Activated CD4-positive, alpha-beta T cell treated with anti-CD3 and anti-CD28 coated beads, Interleukin-2, amount 50 U/mL, for 4 hours (primary cell): ENCODE measurements at regions not wholly inside any gene's neighbourhood (a gene's known extent, or its start where the extent isn't known, plus 50 kb on each side); places are given as distances from the start of the nearest gene placed in this dataset.

Source experiments
- DNase-seq, 2 experiments: peaks; one replicate each; pipeline ENCODE4 v3.0.0-alpha.2; 2020

DNA sequence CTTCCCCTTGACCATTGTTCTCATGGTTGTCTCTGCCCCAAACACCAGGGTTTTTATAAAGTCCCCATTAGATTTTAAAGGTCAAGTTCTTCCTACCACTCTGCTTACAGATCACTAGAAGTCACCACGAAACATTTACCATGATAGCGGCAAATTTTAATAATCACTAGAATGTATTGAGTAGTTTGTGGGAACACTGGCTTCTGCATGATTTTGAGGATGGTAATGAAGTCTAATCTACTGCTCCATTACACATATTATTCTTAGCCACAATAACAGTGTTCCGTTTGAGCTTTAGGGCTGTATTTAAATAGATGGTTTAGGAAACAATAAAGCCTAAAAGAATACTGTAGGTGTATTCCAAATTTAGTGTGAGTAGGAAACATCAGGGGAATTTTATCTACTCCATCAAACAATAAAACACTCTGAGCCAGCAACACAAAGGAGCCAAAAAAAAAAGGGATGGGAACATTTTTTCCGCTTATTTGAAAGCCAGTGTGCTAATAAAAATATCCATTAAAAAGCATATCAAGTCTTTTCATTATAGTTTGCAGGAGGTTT is 49.7 kb downstream of the KLF12 start:
- DNase-seq, result no peak

DNA sequence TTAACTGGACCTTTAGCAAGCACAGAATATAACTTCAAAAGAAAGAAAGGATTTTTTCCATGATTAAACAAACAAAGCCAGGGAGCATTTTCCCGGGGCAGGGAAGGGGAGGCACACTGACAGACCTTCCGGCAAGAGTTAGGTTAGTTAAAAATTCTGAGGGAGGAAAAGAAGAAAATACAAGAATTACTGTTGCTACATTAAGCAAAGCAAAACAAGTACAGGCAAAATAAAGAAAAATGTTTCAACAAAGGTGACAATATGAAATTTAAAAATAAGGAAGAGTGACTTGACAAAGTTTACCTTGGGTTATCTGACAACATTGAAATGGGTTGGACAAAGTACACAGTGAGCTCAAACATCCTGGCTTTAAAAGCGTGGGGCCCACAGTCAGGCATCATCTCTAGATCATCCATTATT is 51.5 kb downstream of the KLF12 start:
- DNase-seq, result no peak

DNA sequence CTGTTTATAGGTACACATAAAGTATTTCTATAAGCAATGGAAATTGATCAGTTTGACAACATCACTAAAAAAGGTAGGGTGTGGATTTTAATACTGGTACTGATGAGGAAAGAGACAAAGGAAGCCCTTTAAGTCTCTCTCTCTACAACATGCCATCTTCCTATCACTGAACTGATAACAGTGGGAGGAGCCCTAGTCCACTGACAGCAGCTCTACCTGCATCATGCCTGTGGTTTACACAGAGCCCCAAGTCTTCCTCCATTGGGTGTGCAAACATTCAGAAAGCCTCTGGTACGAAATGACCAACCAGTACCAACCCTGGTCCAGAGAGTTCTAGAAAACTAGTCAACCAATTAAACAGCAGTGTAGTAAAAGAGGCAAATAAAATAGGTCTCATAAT is 53.4 kb downstream of the KLF12 start:
- DNase-seq, result no peak

DNA sequence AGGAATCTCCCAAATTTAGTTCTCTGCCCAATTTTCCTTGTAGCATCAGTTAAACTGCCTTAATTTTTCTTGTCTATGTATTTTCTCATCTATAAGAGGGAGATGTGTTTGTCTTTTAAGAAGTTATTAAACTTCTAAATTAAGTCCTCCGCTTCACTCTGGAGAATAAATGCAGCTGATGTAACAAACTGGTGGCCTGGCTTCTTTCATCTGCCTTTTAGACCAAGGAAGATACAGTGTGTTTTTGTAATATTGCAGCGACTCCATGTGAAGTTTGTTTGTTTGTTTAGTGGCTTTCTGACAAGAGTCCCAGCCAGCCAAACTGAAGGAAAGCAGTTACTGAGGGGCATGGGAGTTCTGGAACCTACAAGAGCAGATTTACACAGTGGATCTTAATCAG is 56.4 kb downstream of the KLF12 start:
- DNase-seq, result no peak

DNA sequence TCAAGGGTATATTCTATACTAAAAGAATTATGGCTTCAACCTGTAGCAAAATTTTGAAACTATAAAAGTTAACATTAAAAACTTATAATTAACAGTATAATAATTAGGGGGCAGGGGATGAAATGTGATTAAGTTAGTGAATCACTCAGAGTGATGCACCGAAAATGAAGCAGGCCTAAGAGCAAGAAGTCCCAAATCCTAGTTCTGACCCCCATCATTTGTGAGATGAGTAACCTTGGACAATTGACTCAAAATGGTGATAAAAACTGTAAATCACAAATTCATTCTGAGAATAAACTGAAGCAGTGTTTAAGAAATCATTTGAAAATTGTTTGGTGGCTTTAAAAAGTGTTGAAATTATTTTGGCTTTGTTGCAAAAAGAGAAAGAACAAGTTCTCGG is 56.8 kb downstream of the KLF12 start:
- DNase-seq, result no peak

DNA sequence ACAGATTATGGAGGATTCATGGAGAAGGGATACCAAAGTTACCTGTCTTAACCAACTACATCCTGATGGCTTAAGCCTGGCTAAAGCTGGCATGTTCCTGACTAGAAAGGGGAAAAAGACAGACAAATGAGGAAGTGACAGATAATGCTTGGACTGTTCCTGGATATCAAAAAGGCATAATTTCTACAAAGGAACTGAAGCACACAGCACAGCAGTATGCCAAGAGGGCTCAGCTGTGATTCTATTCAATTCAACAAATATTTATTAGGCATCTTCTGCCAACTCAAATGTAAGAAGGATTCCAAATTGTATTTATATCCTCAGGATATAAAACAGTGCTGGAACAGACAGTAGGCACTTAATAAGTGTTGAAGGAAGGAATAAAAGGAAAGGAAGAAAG is 59.5 kb downstream of the KLF12 start:
- no peak for DNase-seq

DNA sequence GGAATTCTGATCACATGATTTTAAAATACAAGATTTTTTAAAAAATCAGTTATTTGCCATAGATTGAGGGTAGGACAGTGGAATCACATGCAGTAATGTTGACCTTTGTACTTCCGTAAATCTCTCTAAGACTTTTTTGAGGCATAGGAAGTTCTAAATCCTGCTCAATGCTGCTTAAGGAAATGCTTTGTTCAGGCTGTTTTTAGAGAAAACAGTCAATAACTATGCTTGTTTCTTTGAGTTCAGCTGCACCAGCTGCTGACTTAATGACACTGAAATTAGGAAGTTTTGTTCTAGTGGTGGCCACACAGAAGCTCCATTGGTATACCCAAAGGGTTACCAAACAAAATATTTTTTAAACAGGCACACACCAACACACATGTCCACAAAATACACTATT is 60.9 kb downstream of the KLF12 start:
- DNase-seq, result no peak

DNA sequence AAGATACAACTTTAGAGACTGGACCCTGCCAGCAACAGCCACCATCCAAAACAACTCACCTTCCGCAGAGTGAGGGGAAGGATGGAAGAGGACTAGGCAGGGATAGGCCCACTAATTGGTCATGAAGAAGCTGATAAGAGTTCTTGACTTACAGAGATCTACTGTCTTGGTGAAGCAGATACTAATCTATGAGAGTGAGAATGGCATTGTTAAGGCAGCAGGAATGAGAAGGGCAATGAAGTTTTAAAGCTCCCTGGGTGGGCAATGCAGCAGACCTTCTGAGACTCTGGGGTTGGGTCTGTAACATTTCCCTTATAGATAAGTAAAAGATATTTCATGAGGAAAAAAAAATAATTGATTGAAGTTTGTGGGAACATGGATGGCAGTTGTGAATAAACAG is 63.7 kb downstream of the KLF12 start:
- DNase-seq, result no peak

DNA sequence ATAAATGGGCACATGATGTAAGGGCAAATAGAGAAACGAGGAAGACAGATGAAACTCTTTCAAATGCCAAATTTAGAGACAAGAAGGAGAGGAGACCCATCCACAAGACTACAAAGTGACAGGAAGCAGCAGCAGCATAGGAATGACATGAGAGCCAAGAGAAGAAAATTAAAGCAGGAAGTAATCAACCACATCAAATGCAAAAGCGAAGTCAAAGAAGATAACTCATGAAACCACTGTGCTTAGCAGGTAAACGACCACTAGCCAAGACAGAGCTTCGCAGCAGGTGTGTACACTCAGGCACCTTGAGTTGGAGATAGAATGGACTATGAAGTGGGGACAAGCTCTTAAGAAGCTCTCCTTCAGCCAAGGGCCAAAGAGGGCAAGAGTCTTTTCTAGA is 64.1 kb downstream of the KLF12 start:
- peak in 1 of 2 experiments; percentile 19 for DNase-seq

DNA sequence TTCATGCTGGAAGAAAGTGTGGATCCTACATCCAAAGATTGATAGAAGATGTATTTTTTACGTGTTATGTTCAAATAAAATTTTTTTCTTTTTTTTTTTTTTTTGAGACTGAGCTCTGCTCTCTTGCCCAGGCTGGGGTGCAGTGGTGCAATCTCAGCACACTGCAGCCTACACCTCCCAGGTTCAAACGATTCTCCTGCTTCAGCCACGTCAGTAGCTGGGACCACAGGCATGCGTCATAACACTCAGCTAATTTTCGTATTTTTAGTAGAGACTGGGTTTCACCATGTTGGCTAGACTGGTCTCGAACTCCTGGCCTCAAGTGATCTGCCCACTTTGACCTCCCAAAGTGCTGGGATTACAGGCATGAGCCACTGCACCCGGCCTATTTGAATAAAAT is 65.7 kb downstream of the KLF12 start:
- peak; percentile 12 to 15 for DNase-seq

DNA sequence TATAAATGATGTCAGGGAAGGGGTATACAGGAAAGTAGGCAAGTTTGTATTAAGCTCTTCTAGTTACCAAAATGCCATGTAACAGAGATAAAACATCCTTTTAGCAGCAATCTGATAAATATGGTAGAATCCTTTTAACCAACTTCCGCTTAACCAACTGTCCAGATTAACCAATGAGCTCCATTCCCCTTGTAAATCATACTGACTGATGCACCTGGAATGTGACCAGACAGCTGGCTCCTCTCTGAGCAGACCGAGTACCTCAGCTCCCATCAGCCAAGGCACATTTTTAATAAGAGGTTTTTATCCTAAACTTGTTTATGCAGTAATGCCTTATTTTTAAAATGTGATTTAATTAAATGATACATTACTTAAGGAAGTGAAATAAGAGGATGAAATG is 66.4 kb downstream of the KLF12 start:
- no peak for DNase-seq

DNA sequence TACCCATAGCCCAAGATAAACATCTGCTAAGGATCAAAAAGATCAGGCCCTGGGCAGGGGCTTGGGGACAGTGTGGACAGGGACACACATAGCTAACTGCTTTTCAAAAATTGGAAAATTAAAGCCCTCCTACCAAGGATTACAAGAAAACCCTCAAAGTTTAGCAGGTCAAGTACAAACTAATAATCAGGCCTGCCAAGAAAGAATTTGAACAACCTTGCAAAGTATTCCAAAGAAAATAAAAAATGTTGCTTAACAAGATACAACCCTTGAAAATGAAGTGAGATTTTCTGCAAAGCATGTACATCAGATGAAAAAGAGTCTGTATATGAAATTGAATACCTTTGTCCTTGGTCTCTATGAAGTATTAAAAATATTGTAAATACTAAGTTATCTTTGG is 67.3 kb downstream of the KLF12 start:
- no peak for DNase-seq

DNA sequence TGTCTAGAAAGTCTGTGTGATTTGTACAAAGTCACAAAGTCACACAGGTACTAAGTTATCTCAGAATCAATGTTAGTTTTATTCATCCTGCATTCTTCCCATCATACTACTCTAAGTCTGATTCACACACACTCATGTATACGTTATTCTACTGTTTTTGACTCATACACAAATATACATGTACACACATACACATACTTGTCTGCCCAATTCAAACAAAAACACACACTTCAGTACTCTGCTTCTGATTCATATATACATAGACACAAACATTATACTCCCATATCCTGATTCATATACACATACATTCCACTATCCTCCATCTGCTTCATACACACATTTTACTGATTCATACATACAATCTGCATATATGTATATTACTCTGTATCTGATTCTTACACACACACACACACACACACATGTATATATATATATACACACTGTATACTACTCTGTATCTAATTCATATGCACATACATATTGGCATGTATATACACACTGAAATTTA is 69.3 kb downstream of the KLF12 start:
- no peak for DNase-seq

DNA sequence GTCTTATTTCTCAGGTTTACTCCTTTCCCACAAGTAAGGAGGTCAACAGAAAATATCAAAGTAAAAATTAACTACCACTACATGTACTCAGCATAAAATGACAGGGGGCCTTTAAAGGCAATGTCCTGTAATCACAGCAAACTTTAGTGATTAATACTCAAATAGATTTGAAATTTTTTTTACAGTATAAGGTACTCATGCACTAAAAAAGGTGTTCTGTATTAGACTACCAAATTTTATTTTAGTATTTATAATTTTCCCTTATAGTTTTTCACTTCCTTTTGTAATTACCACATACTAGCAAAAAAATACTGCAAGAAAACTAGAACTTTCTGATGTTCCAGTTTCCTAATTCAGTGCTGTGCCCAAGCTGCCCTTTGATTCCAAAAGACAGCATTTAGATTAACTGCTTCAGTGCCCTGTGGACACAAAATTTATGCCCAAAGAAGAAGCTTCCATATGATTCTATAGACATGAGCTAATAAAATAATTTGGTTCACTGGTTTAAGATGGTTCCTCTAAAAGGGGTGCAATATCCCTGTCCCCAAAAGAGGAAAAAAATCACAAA is 70.6 kb downstream of the KLF12 start:
- no peak for DNase-seq

DNA sequence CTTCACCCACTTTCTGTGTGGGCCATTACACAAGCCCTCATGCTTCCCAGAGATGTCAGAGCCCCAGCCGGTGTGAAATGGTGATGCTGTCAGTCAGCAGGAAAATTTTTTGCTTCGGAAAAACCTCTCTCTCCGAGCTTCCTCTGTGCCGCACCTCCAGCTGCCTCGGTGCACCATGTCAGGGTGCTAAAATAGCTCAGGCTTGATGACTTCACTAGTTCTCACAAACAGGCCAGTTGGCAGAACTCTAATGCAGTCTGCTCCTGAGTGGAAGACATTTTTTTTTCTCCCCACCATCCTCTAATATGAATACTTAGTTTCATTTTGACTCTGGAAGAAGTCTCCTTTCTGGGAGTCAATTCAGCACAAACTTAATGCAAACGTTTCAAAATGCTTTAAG is 71.3 kb downstream of the KLF12 start:
- peak; percentile 22 to 25 for DNase-seq

DNA sequence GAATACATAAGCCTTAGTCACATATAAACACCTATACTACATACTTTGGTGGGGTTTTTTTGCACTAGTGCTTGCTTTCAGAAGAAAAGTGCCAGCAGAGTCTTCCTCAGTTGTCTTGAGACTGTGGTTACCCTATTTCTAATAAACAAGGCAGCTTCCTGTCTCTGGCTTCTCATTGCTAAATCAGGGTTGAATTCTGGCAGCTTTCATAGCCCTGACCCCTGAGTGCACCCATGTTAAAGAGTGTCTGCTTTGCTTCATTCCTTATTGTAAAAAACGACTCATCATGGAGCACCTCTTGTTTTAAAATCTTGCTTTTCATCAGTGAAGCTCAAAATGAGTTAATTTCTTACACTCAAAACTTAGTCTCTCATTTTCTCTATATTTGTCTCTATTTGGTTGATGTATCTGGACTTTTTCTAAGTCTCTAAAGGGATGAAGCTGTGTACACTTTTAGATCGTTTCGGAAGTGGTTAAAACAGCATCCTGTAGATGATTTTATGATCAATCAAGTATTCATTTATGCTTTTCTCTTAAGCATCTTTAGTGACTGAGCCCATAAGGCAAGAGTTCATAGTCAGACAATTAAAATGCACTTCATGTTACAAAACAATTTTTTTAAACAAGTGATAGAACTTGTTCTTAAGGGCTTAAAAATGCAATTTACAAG is 72.1 kb downstream of the KLF12 start:
- DNase-seq, result no peak

DNA sequence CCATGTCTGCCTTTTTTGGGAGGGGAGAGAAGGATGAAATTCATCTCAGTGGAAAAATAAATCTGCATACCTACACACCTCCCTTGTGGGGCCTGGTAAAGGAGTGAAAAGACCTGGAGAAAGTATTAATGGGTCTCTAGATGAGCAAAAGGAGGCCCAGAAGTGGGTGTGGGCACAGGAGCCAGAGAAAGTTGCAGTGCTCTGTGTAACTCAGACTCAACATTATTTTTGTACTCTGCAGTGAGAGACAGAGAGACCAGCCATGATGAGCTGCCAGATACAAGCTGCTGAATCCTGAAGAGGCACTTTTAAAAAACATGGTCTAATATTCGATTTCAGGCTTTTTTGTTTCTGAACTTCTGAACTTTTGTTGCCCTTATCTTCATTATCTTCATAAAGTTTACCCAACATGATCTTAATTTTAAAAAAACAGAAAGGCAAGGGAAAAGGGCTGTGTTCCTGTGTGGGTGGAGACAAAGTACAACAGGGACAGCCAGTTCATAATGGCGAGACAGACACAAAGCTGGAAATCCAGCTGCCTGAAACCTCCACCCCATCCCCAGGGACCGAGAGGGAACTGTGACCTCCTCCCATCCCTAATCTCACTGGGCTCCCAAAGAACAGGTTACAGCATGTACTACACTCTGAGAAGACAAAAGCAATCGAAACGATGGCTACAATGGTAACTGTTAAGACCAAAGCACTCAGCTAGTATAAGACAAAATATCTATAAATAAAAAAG is 77.2 kb downstream of the KLF12 start:
- DNase-seq, result no peak

DNA sequence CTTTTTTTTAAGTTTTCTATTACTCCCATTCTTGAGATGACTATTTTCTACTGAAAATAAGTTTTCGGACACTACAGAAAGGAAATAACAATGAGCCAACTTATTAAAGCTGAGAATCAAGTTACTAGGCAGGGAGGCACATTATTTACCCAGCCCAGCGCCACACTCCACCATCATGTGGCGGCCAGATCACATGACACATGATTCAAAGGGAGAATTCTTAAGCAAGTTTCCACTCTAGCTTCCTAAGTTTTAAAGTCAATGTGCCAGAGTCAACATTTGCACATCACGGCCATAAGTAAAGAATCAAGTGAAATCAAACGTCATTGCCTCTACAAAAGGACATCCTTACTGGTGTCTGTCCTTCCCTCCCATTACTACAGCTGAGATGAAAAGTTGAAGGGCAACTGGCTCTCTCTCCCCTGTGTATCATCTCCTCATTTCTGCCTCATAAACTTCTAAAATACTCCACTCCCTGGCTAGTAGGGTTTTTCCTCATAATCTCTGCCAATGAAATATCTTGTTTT is 81.7 kb downstream of the KLF12 start:
- DNase-seq, result no peak

DNA sequence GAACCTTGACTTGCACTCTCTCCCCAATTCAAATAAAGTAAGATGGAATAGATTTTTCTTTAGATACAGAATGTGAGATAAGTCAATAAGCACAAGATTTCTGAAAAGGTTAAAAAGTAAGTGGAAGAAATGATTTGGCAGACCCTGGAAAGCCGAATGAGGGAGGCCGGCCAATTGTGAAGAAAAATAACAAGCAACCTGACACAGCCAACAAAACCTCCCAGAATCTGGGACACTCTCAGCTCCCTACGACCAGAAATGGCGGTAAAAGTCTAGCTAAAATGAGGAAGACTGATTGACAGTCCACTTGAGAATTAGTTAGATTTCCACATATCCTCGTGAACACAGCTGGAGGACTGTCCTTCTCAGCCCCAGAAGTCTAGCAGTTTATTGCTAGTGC is 85.4 kb downstream of the KLF12 start:
- DNase-seq, result no peak

DNA sequence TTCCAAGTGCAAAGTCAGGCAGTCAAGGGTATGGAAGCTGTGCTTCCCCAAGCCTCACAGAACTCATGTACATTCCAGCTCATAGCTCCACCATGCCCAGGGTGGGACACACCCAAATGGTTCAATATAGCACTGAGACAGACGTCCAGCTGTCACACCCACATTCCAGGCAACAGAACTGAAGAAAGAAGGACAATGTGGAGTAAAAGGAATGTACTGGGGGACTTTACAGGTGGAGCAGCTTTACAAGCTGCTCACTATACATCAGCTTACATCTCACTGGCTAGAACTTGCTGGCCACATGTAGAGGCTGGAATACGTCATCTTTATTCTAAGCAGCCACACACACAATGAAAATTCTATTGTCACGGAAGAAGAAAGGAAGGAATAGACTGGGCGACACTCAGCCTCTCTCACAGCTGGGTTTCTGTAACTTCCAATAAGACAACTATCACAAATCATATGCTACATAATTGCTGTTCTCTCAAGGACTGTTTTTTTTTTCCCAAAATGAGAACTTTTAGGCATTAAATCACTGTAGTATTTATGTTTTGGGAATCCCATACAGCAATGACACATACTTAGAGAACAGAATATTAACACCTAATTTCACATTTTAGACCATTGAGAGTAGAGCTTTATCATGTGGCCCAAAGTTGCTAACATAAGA is 86.1 kb downstream of the KLF12 start:
- no peak for DNase-seq

DNA sequence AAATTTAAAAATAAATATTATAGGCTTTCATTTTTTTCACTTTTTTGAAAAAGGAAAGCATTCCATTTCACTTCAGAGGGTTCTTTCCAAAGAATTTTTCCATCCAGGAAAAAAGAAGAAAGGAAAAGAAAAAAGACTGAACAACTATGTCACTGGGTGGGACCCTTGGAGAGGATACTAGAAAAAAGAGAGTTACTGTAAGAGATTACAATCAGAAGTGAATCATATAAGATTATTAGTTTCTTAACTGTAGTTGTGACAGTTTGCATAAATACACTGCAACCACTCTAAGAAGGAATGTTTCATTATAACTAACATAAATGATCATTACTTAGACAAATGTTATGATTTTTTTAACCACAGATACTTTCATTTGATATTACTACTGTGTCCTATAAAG is 87.8 kb downstream of the KLF12 start:
- DNase-seq, result no peak

DNA sequence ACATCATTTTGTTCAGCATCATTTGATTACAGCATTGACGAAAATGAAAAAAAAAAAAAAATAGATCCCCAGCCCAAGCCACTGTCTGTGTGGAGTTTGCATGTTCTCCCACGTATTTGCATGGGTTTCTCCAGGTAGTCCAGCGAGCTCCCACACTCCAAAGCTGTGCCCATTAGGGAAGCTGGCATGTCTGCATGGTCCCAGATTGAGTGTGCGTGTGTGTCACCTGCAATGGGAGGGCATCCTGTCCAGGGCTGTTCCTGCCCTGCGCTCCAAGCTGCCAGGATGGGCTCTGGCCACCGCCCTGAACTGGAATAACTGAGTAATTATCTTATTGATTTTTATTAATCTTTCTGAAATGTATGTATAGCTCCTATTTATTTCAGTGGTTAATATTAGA is 88.6 kb downstream of the KLF12 start:
- DNase-seq, result no peak

DNA sequence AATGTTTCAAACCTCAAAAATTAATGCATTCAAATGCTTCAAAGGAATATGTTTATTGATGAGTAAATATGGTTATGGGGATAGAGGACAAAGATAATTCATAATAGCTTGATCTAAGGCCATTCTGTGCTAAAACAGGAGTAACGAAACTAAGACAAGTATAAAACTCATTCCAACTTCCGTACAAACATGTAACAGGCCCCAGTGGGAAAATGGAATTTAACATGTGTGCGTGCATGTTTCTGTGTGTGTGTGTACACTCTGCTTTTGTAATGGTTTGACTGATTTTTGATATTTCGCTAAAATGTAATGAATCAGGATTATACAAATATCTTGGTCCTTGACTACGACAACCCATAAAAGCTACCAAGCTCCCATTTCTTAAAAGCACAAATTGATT is 91.0 kb downstream of the KLF12 start:
- DNase-seq, result no peak
